Osteocyte (in vitro differentiated cells): ENCODE measurements at regions not wholly inside any gene's neighbourhood (a gene's known extent, or its start where the extent isn't known, plus 50 kb on each side); places are given as distances from the start of the nearest gene placed in this dataset.
A peak's percentile ranks its signal among the peaks of the same experiment; 100 is the strongest.

Experiments used
- DNase-seq: peaks from one replicate; pipeline ENCODE4 v3.0.0; 2021; ENCODE audit warnings: mixed read lengths; ENCODE audit not compliant: unreplicated experiment; ENCODE audit errors: extremely low spot score
- H3K27ac Mint-ChIP-seq: one replicate; pipeline ENCODE4 v1.8.0; 2021; ENCODE audit warnings: mild to moderate bottlenecking, mixed read lengths; ENCODE audit not compliant: unreplicated experiment
- H3K27me3 Mint-ChIP-seq: one replicate; pipeline ENCODE4 v1.8.0; 2021; ENCODE audit warnings: mixed read lengths; ENCODE audit not compliant: unreplicated experiment
- H3K36me3 Mint-ChIP-seq: one replicate; pipeline ENCODE4 v1.8.0; 2021; ENCODE audit warnings: mixed read lengths; ENCODE audit not compliant: unreplicated experiment
- H3K4me1 Mint-ChIP-seq: one replicate; pipeline ENCODE4 v1.8.0; 2021; ENCODE audit warnings: mixed read lengths; ENCODE audit not compliant: unreplicated experiment
- H3K4me3 Mint-ChIP-seq: one replicate; pipeline ENCODE4 v1.8.0; 2021; ENCODE audit warnings: mild to moderate bottlenecking, moderate library complexity, mixed read lengths; ENCODE audit not compliant: unreplicated experiment
- H3K9me3 Mint-ChIP-seq: one replicate; pipeline ENCODE4 v1.8.0; 2021; ENCODE audit warnings: mixed read lengths; ENCODE audit not compliant: unreplicated experiment
- CTCF ChIP-seq: fragments of 200-600 bp; sonication (generic); IDR thresholded peaks from 2 replicates; pipeline ENCODE4 v1.5.0; 2021; ENCODE audit warnings: antibody characterized with exemption, mild to moderate bottlenecking, moderate library complexity

DNA sequence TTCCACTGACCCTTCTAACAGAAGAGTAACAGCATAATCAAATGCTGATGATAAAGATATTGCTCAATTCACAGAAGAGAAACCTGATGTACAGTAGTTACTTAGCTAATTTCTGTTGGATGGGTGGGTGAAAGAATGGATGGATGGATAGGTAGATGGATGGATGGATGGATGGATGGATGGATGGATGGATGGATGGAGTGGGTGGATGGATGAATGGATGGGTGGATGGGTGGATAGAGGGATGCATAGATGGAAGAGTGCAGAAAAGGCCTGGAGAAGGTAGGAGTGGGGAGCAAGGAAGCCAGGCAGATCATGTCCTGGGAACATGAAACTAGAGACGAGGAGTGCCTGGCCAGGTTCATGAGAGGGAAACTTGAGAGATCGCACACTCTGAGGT lies 520.9 kb downstream of the BCL11B start:
- peaks cover 22% of the 10 kb centered on the region for H3K9me3 Mint-ChIP-seq
- no peak overlapping the region for H3K4me3 Mint-ChIP-seq
- no peak for TF ChIP-seq CTCF
- DNase-seq = no peak
- H3K4me1 Mint-ChIP-seq = no peaks in the 10 kb centered on the region
- no peaks in the 10 kb centered on the region for H3K36me3 Mint-ChIP-seq
- H3K27ac Mint-ChIP-seq = no peak overlapping the region
- H3K27me3 Mint-ChIP-seq = no peaks in the 10 kb centered on the region

DNA sequence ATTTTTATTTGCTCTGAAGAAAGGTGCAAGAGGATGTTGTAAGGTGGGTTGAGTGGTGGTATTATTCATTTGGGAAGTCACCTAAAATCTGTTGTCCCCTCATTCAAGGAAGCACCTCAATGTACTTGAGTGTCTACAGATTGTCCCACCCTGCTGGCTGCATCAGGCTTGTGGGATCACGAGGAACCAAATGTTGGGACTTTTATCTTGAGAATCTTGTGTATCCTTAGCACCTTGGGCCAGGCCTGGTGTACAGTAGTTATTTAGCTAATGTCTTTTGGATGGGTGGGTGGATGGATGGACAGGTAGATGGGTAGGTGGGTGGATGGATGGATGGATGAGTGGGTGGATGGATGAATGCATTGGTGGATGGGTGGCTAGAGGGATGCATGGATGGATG lies 519.3 kb downstream of the BCL11B start:
- Mint-ChIP-seq H3K27ac (no peak overlapping the region), H3K27me3 (no peaks in the 10 kb centered on the region), H3K9me3 (peaks cover 21% of the 10 kb centered on the region), H3K4me3 (no peak overlapping the region), H3K4me1 (no peaks in the 10 kb centered on the region), H3K36me3 (no peaks in the 10 kb centered on the region)
- DNase-seq = peak; percentile 27
- no peak for TF ChIP-seq CTCF

DNA sequence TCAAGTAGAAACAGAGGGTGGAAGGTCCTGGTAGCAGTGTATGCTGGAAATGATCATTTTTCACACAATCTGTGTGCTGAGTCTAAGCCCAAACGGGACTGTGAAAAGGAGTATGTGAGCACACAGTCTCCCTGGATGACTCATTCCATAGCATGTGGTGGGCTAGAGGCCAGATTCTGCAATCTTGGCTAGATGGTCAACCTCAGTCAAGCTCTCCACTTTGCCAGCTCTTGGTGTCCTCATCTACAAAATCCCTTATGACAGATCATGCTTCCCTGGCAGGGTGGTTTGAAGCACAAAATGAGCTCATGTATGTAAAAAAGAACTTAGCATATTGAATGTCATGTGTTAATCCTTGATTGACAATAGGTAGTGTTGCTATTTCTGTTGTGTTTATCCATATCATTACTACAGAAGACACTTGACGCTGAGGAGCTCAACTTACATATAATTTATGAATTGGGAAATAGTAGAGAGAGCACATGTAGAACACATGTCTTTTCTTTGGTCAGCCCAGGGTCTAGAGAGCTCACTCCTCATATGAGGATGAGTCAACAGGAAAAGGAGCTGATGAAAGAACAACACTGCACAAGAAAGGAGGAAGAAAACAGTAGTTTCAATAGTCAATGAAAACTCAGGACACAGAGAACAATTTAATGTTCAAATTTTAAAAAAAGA lies 517.5 kb downstream of the BCL11B start:
- DNase-seq = peak; percentile 40

DNA sequence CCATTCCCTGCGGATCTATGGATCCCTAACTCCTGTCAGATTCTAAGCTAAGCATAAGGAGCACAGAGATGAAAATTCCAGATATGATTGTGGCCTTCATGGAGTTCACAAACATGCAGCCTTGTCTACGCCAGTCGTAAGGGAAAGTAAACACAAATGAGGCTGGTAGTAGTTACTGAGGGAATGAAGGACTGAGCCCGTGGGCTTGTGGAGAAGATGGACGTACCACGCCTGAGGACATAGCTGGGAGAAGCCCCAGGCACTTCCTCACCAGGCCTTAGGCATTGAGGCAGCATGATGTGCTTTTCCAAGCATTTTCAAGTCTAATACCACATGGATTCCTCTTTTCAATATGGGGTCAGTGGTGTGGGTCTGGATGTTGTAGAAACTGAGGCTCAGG lies 515.2 kb downstream of the BCL11B start:
- no peaks in the 10 kb centered on the region for H3K4me1 Mint-ChIP-seq
- H3K4me3 Mint-ChIP-seq = no peak overlapping the region
- no peak for TF ChIP-seq CTCF
- H3K9me3 Mint-ChIP-seq = peaks cover 31% of the 10 kb centered on the region
- H3K27me3 Mint-ChIP-seq = no peaks in the 10 kb centered on the region
- H3K27ac Mint-ChIP-seq = no peak overlapping the region
- no peaks in the 10 kb centered on the region for H3K36me3 Mint-ChIP-seq
- DNase-seq = peak; percentile 27

More for the DNA sequence above, 517.5 kb downstream of the BCL11B start:
- no peaks in the 10 kb centered on the region for H3K27me3 Mint-ChIP-seq
- H3K36me3 Mint-ChIP-seq = no peaks in the 10 kb centered on the region
- no peak for TF ChIP-seq CTCF
- peaks cover 22% of the 10 kb centered on the region for H3K9me3 Mint-ChIP-seq
- H3K4me1 Mint-ChIP-seq = no peaks in the 10 kb centered on the region
- H3K27ac Mint-ChIP-seq = no peak overlapping the region
- no peak overlapping the region for H3K4me3 Mint-ChIP-seq

DNA sequence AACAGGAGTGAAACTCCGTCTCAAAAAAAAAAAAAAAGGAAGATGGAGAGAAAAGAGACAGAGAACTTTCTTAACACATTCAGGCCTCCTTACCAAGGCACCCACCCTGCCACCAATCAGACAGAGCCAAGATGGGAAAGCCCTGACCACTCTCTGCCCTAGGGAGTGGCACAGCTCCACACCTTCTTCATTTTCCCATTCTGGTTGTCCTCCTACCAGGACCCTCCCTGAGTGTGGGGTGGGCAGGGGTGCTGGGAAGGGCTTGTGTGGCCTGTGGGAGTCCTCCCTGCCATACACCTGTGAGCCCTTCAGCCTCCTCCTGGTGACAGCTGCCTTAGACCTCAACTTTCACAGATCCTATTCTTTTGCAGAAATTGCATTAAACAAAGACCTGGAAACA lies 513.6 kb downstream of the BCL11B start:
- Mint-ChIP-seq H3K36me3 (no peaks in the 10 kb centered on the region), H3K4me3 (no peak overlapping the region), H3K27ac (no peak overlapping the region), H3K4me1 (no peaks in the 10 kb centered on the region), H3K9me3 (peaks cover 43% of the 10 kb centered on the region), H3K27me3 (no peaks in the 10 kb centered on the region)
- DNase-seq = peak; percentile 57
- no peak for TF ChIP-seq CTCF
